ENCODE measurements at regions not wholly inside any gene's neighbourhood (a gene's known extent, or its start where the extent isn't known, plus 50 kb on each side); places are given as distances from the start of the nearest gene placed in this dataset.

- FAIRE-seq (no peak), DNase-seq (ENCODE audit: insufficient read length, low spot score) (no peak)
Measured at GRCh38 chr15:95857124-95857757, 473.3 kb upstream of the NR2F2 start.

- FAIRE-seq (no peak), DNase-seq (ENCODE audit: insufficient read length, low spot score) (no peak)
Measured at GRCh38 chr15:95857758-95858157, 472.7 kb upstream of the NR2F2 start.

GRCh38 chr15:95860406-95860805, 470.1 kb upstream of the NR2F2 start:
- no peak for FAIRE-seq
- DNase-seq (ENCODE audit: insufficient read length, low spot score), result no peak

- FAIRE-seq (no peak), DNase-seq (ENCODE audit: insufficient read length, low spot score) (no peak)
Measured at GRCh38 chr15:95864467-95864886, 466.0 kb upstream of the NR2F2 start.

GRCh38 chr15:95865330-95865739, 465.2 kb upstream of the NR2F2 start:
- FAIRE-seq, result no peak
- no peak for DNase-seq (ENCODE audit: insufficient read length, low spot score)

GRCh38 chr15:95866711-95867440, 463.6 kb upstream of the NR2F2 start:
- FAIRE-seq, result no peak

GRCh38 chr15:95868450-95868849, 462.1 kb upstream of the NR2F2 start:
- no peak for DNase-seq (ENCODE audit: insufficient read length, low spot score)
- FAIRE-seq, result no peak

More at GRCh38 chr15:95866711-95867440, 463.6 kb upstream of the NR2F2 start:
- DNase-seq (ENCODE audit: insufficient read length, low spot score), result no peak

GRCh38 chr15:95868970-95869369, 461.5 kb upstream of the NR2F2 start:
- DNase-seq (ENCODE audit: insufficient read length, low spot score) (no peak), FAIRE-seq (no peak)

- DNase-seq (ENCODE audit: insufficient read length, low spot score) (no peak), FAIRE-seq (no peak)
Measured at GRCh38 chr15:95869920-95870319, 460.6 kb upstream of the NR2F2 start.

- no peak for DNase-seq (ENCODE audit: insufficient read length, low spot score)
Measured at GRCh38 chr15:95872366-95872771, 458.1 kb upstream of the NR2F2 start.

GRCh38 chr15:95874637-95875036, 455.9 kb upstream of the NR2F2 start:
- DNase-seq (ENCODE audit: insufficient read length, low spot score), result no peak
- FAIRE-seq, result no peak

More at GRCh38 chr15:95872366-95872771, 458.1 kb upstream of the NR2F2 start:
- no peak for FAIRE-seq

GRCh38 chr15:95875121-95875643, 455.3 kb upstream of the NR2F2 start:
- FAIRE-seq, result no peak
- no peak for DNase-seq (ENCODE audit: insufficient read length, low spot score)

- DNase-seq (ENCODE audit: insufficient read length, low spot score), result no peak
- no peak for FAIRE-seq
Measured at GRCh38 chr15:95880031-95880570, 450.4 kb upstream of the NR2F2 start.

- DNase-seq (ENCODE audit: insufficient read length, low spot score) (no peak), FAIRE-seq (no peak)
Measured at GRCh38 chr15:95880630-95881029, 449.9 kb upstream of the NR2F2 start.

GRCh38 chr15:95883064-95883463, 447.4 kb upstream of the NR2F2 start:
- no peak for DNase-seq (ENCODE audit: insufficient read length, low spot score)
- FAIRE-seq, result no peak

GRCh38 chr15:95884276-95884675, 446.2 kb upstream of the NR2F2 start:
- FAIRE-seq (no peak), DNase-seq (ENCODE audit: insufficient read length, low spot score) (no peak)

- DNase-seq (ENCODE audit: insufficient read length, low spot score) (no peak), FAIRE-seq (no peak)
Measured at GRCh38 chr15:95887666-95888390, 442.7 kb upstream of the NR2F2 start.

GRCh38 chr15:95888762-95889161, 441.7 kb upstream of the NR2F2 start:
- DNase-seq (ENCODE audit: insufficient read length, low spot score) (no peak), FAIRE-seq (no peak)

GRCh38 chr15:95894407-95894956, 436.0 kb upstream of the NR2F2 start:
- DNase-seq (ENCODE audit: insufficient read length, low spot score), result no peak
- FAIRE-seq, result no peak

GRCh38 chr15:95895508-95895907, 435.0 kb upstream of the NR2F2 start:
- FAIRE-seq, result no peak
- DNase-seq (ENCODE audit: insufficient read length, low spot score), result no peak

- FAIRE-seq, result no peak
Measured at GRCh38 chr15:95897651-95898050, 432.8 kb upstream of the NR2F2 start.

More at GRCh38 chr15:95897651-95898050, 432.8 kb upstream of the NR2F2 start:
- no peak for DNase-seq (ENCODE audit: insufficient read length, low spot score)
